NT2/D1 (cell line): ENCODE measurements at regions not wholly inside any gene's neighbourhood (a gene's known extent, or its start where the extent isn't known, plus 50 kb on each side); places are given as distances from the start of the nearest gene placed in this dataset.

Experiments used
- DNase-seq: peaks from one replicate; pipeline ENCODE4 v3.0.0-alpha.2; 2011; ENCODE audit warnings: low read depth, low spot score
- H3K27me3 ChIP-seq: 2 replicates; pipeline ENCODE4 v1.6.0; 2011; ENCODE audit warnings: mild to moderate bottlenecking; ENCODE audit not compliant: insufficient read length, insufficient read depth
- H3K36me3 ChIP-seq: 2 replicates; pipeline ENCODE4 v1.6.1; 2011; ENCODE audit warnings: mild to moderate bottlenecking, low read length, mixed read lengths; ENCODE audit not compliant: insufficient read depth, insufficient read length
- H3K4me1 ChIP-seq: 2 replicates; pipeline ENCODE4 v1.5.1; 2011; ENCODE audit not compliant: insufficient read depth, insufficient read length
- H3K4me3 ChIP-seq: 2 replicates; pipeline ENCODE4 v1.5.1; 2011; ENCODE audit warnings: low read depth; ENCODE audit not compliant: insufficient read length
- H3K9ac ChIP-seq: 2 replicates; pipeline ENCODE4 v1.6.0; 2011; ENCODE audit warnings: low read depth; ENCODE audit not compliant: insufficient read length
- H3K9me3 ChIP-seq: 2 replicates; pipeline ENCODE4 v1.5.1; 2011; ENCODE audit warnings: mild to moderate bottlenecking, low read length; ENCODE audit not compliant: insufficient read depth
- SUZ12 ChIP-seq: IDR thresholded peaks from 2 replicates; pipeline ENCODE4 v1.6.1; 2011; ENCODE audit not compliant: insufficient read length, insufficient read depth; ENCODE audit errors: extremely low read depth
- YY1 ChIP-seq: IDR thresholded peaks from 2 replicates; pipeline ENCODE4 v1.6.1; 2011; ENCODE audit not compliant: insufficient read length, insufficient read depth
- ZNF274 ChIP-seq: IDR thresholded peaks from 2 replicates; pipeline ENCODE4 v1.6.1; 2011; ENCODE audit warnings: mild to moderate bottlenecking, low read depth, low read length

- no peaks in the 10 kb centered on the region for H3K27me3 ChIP-seq
- no peak overlapping the region for H3K9ac ChIP-seq
- H3K9me3 ChIP-seq = no peaks in the 10 kb centered on the region
- H3K4me1 ChIP-seq = no peaks in the 10 kb centered on the region
- H3K36me3 ChIP-seq = no peaks in the 10 kb centered on the region
- no peak overlapping the region for H3K4me3 ChIP-seq
- TF ChIP-seq SUZ12 = no peak
- no peak for TF ChIP-seq ZNF274
- no peak for TF ChIP-seq YY1
- no peak for DNase-seq
These were observed 355.1 kb upstream of the ADGRB3 start for GRCh38 chr6:68279793-68280557.

- Histone ChIP-seq H3K9ac (no peak overlapping the region), H3K4me1 (no peaks in the 10 kb centered on the region), H3K9me3 (no peaks in the 10 kb centered on the region), H3K4me3 (no peak overlapping the region), H3K36me3 (no peaks in the 10 kb centered on the region), H3K27me3 (no peaks in the 10 kb centered on the region)
- DNase-seq = no peak
- no peak for TF ChIP-seq YY1
- no peak for TF ChIP-seq SUZ12
- TF ChIP-seq ZNF274 = no peak
These were observed 361.8 kb upstream of the ADGRB3 start for GRCh38 chr6:68273297-68273696.

GRCh38 chr6:68256391-68256790 lies 378.7 kb upstream of the ADGRB3 start:
- Histone ChIP-seq H3K36me3 (no peaks in the 10 kb centered on the region), H3K9me3 (no peaks in the 10 kb centered on the region; the same call in 1 of the 2 replicates), H3K9ac (no peak overlapping the region), H3K4me1 (no peaks in the 10 kb centered on the region), H3K27me3 (no peaks in the 10 kb centered on the region), H3K4me3 (no peak overlapping the region)
- TF ChIP-seq ZNF274 = no peak
- TF ChIP-seq SUZ12 = no peak
- no peak for TF ChIP-seq YY1
- no peak for DNase-seq

- Histone ChIP-seq H3K4me1 (no peaks in the 10 kb centered on the region), H3K9me3 (no peaks in the 10 kb centered on the region), H3K9ac (no peak overlapping the region), H3K4me3 (no peak overlapping the region), H3K36me3 (no peaks in the 10 kb centered on the region), H3K27me3 (no peaks in the 10 kb centered on the region)
- DNase-seq = no peak
- TF ChIP-seq SUZ12 (no peak), ZNF274 (no peak), YY1 (no peak)
These were observed 382.4 kb upstream of the ADGRB3 start for GRCh38 chr6:68252632-68253031.

GRCh38 chr6:68247782-68248181 lies 387.3 kb upstream of the ADGRB3 start:
- no peaks in the 10 kb centered on the region for H3K4me1 ChIP-seq
- H3K27me3 ChIP-seq = no peaks in the 10 kb centered on the region
- no peaks in the 10 kb centered on the region for H3K36me3 ChIP-seq
- H3K4me3 ChIP-seq = no peak overlapping the region
- H3K9ac ChIP-seq = no peak overlapping the region
- no peak for DNase-seq
- no peaks in the 10 kb centered on the region for H3K9me3 ChIP-seq
- TF ChIP-seq ZNF274 (no peak), SUZ12 (no peak), YY1 (no peak)

- TF ChIP-seq SUZ12 (no peak), YY1 (no peak), ZNF274 (no peak)
- Histone ChIP-seq H3K9me3 (no peaks in the 10 kb centered on the region), H3K4me1 (no peaks in the 10 kb centered on the region), H3K36me3 (no peaks in the 10 kb centered on the region), H3K27me3 (no peaks in the 10 kb centered on the region), H3K4me3 (no peak overlapping the region), H3K9ac (no peak overlapping the region)
- no peak for DNase-seq
These were observed 394.4 kb upstream of the ADGRB3 start for GRCh38 chr6:68240726-68241125.

GRCh38 chr6:68239034-68239433 lies 396.0 kb upstream of the ADGRB3 start:
- no peak overlapping the region for H3K9ac ChIP-seq
- no peaks in the 10 kb centered on the region for H3K4me1 ChIP-seq
- H3K27me3 ChIP-seq = no peaks in the 10 kb centered on the region
- no peak for DNase-seq
- no peak overlapping the region for H3K4me3 ChIP-seq
- no peaks in the 10 kb centered on the region for H3K9me3 ChIP-seq
- no peak for TF ChIP-seq SUZ12
- no peak for TF ChIP-seq YY1
- no peak for TF ChIP-seq ZNF274
- H3K36me3 ChIP-seq = no peaks in the 10 kb centered on the region
